Chondrocyte (in vitro differentiated cells): ENCODE measurements at regions not wholly inside any gene's neighbourhood (a gene's known extent, or its start where the extent isn't known, plus 50 kb on each side); places are given as distances from the start of the nearest gene placed in this dataset.

Source experiments
- DNase-seq: peaks from one replicate; pipeline ENCODE4 v3.0.0; 2021; ENCODE audit warnings: mixed read lengths, low spot score
- H3K27ac Mint-ChIP-seq: one replicate; pipeline ENCODE4 v1.8.0; 2021; ENCODE audit warnings: mild to moderate bottlenecking, moderate library complexity, mixed read lengths; ENCODE audit not compliant: unreplicated experiment
- H3K27me3 Mint-ChIP-seq: 2 replicates; pipeline ENCODE4 v1.8.0; 2021; ENCODE audit warnings: low read depth, mixed read lengths
- H3K36me3 Mint-ChIP-seq: 2 replicates; pipeline ENCODE4 v1.8.0; 2021; ENCODE audit warnings: low read depth, mixed read lengths
- H3K4me1 Mint-ChIP-seq: 2 replicates; pipeline ENCODE4 v1.8.0; 2021; ENCODE audit warnings: low read depth, mild to moderate bottlenecking, mixed read lengths
- H3K4me3 Mint-ChIP-seq: one replicate; pipeline ENCODE4 v1.8.0; 2021; ENCODE audit warnings: mild to moderate bottlenecking, moderate library complexity, mixed read lengths; ENCODE audit not compliant: unreplicated experiment
- H3K9me3 Mint-ChIP-seq: 2 replicates; pipeline ENCODE4 v1.8.0; 2021; ENCODE audit warnings: low read depth, mixed read lengths
- TF ChIP-seq, protein P1 (sequence below): fragments of 200-600 bp; sonication (generic); IDR thresholded peaks from 2 replicates; pipeline ENCODE4 v1.5.0; 2021; ENCODE audit warnings: antibody characterized with exemption, mild to moderate bottlenecking, moderate library complexity

DNA sequence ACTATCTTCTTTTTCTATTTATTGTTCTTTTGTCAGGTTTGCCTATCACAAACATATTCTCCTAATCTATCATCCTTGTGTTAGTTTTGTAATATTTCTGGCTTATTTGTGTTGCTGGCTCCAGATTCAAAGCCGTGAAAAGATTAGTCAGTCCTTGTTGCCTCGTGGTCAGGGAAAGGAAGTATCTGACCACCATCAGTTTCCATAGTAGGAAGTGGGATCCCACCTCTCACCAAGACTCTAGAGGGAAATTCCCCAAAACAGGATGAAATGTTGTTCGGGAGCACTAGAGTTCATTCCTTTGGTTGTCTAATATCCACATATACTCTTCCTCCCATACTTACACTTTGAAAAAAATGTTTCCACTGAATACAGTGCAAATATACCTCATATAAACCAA is 131.0 kb upstream of the HUWE1 start:
- Mint-ChIP-seq H3K4me3 (no peak overlapping the region), H3K27ac (no peak overlapping the region)

DNA sequence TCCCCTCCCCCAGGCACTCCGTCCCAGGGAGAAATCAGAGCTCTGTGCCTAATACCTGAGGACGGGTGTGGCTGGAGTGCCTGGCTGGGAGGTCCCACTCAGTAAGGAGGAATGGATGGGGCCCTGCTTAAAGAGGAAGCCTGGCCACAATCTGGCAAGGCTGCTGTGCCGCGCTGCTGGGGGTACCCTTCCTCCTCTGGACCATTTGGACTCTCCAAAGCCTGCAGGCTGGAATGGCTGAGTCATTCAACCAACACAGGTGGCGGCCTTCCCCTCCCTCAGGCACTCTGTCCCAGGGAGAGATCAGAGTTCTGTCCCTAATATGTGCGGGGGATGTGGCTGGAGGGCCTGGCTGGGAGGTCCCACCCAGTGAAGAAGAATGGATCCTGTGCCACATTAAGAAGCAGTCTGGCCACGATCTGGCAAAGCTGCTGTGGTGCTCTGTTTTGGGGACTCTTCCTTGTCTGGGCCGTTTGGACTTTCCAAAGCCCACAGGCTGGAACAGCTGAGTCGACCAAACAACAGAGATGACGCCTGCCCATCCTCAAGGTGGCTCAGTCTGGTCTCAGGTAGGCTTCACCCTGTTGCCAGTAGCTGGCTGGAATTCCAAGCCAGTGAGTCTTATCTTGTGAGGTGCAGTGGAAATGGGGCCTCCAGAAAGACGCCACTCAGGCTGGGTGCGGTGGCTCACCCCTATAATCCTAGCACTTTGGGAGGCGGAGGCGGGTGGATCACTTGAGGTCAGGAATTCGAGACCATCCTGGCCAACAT is 127.3 kb upstream of the HUWE1 start:
- DNase-seq, result no peak
- Mint-ChIP-seq H3K4me1 (no peaks in the 10 kb centered on the region), H3K27ac (no peak overlapping the region), H3K27me3 (no peaks in the 10 kb centered on the region), H3K36me3 (no peaks in the 10 kb centered on the region), H3K4me3 (no peak overlapping the region), H3K9me3 (peaks cover 20% of the 10 kb centered on the region)
- TF ChIP-seq, protein P1, sequence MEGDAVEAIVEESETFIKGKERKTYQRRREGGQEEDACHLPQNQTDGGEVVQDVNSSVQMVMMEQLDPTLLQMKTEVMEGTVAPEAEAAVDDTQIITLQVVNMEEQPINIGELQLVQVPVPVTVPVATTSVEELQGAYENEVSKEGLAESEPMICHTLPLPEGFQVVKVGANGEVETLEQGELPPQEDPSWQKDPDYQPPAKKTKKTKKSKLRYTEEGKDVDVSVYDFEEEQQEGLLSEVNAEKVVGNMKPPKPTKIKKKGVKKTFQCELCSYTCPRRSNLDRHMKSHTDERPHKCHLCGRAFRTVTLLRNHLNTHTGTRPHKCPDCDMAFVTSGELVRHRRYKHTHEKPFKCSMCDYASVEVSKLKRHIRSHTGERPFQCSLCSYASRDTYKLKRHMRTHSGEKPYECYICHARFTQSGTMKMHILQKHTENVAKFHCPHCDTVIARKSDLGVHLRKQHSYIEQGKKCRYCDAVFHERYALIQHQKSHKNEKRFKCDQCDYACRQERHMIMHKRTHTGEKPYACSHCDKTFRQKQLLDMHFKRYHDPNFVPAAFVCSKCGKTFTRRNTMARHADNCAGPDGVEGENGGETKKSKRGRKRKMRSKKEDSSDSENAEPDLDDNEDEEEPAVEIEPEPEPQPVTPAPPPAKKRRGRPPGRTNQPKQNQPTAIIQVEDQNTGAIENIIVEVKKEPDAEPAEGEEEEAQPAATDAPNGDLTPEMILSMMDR, result no peak

More for the DNA sequence above, 131.0 kb upstream of the HUWE1 start:
- TF ChIP-seq, protein P1, result no peak
- no peak for DNase-seq
- Mint-ChIP-seq H3K27me3 (no peaks in the 10 kb centered on the region), H3K9me3 (peaks cover 22% of the 10 kb centered on the region), H3K4me1 (no peaks in the 10 kb centered on the region), H3K36me3 (no peaks in the 10 kb centered on the region)

DNA sequence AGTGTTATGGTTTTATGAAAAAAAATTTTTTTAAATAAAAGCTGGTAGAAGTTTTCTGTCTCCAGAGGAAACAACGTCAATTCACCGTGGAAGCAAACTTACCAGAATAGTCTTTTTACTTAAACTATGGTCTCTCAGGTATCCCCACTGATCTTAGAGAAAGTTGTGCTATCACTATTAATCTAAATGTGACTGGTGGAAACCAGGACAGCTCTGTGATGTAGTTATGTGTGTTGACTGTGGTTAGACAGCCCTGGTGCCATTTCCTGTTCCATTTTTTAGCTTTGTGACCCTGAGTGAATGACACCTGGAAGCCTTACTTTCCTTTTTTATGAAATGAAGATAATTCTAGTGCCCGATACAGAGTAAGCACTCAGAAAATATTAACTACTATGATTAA is 111.8 kb upstream of the HUWE1 start:
- H3K4me3 Mint-ChIP-seq, result no peak overlapping the region
- TF ChIP-seq, protein P1, result no peak
- peaks cover 15% of the 10 kb centered on the region for H3K27me3 Mint-ChIP-seq
- peaks cover 33% of the 10 kb centered on the region for H3K9me3 Mint-ChIP-seq
- H3K36me3 Mint-ChIP-seq, result no peaks in the 10 kb centered on the region
- DNase-seq, result no peak
- no peak overlapping the region for H3K27ac Mint-ChIP-seq
- H3K4me1 Mint-ChIP-seq, result no peaks in the 10 kb centered on the region

DNA sequence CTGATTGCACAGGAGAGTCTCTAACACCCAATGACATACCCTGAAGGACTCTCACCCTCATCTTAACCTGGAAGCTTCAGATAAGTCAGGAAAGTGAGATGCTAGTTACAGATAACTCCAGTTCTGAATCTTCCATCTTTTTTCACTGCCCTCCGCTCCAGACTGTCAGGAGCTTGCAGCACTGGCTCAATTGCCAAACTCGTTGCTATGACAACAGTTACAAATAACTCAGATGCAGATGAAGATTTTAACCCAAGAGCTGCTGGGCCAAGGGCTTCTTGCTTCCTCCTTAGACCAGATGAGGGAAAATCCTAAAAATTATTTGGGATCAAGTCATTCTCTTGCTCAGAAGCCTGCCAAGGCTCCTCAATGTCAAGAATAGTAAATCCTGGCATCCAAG is 109.1 kb upstream of the HUWE1 start:
- H3K4me1 Mint-ChIP-seq, result no peaks in the 10 kb centered on the region
- peaks cover 28% of the 10 kb centered on the region for H3K9me3 Mint-ChIP-seq
- TF ChIP-seq, protein P1, result no peak
- peaks cover 12% of the 10 kb centered on the region for H3K27me3 Mint-ChIP-seq
- H3K36me3 Mint-ChIP-seq, result no peaks in the 10 kb centered on the region
- H3K4me3 Mint-ChIP-seq, result no peak overlapping the region
- DNase-seq, result no peak
- no peak overlapping the region for H3K27ac Mint-ChIP-seq

DNA sequence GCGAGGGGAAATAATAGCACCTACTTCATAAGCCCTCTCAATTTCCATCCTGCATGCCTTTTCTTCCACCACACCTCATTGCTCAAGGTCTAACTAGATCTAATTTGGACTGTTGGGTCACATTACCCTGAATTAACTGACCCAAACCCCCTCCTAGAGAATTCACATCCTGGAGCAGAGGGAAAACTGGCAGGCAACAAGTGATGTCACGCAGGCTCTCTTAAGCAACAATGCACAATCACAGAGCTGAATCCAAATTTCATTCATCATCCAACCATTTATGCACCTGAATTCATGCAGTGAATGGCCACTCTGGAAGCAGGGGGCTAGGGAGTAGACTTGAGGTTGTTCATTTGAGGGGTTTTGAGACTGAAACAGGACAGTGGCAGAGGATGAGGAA is 107.7 kb upstream of the HUWE1 start:
- H3K4me3 Mint-ChIP-seq, result no peak overlapping the region
- TF ChIP-seq, protein P1, result no peak
- DNase-seq, result no peak
- H3K9me3 Mint-ChIP-seq, result peaks cover 19% of the 10 kb centered on the region
- H3K27ac Mint-ChIP-seq, result no peak overlapping the region
- peaks cover 11% of the 10 kb centered on the region for H3K27me3 Mint-ChIP-seq
- H3K4me1 Mint-ChIP-seq, result no peaks in the 10 kb centered on the region
- H3K36me3 Mint-ChIP-seq, result no peaks in the 10 kb centered on the region
